Aorta (tissue), 5 donors: ENCODE measurements at regions not wholly inside any gene's neighbourhood (a gene's known extent, or its start where the extent isn't known, plus 50 kb on each side); places are given as distances from the start of the nearest gene placed in this dataset.

Experiments
- ATAC-seq: fragments of 200-7000 bp; cut with Tn5 transposase; one replicate; pipeline ENCODE4 v1.9.1; 2022; ENCODE audit warnings: moderate library complexity; ENCODE audit not compliant: low FRiP score
- DNase-seq, 2 donors: peaks; one replicate each; pipeline ENCODE4 v3.0.0-alpha.2; 2020
- H3K27ac ChIP-seq, 2 donors: one replicate each; pipeline ENCODE4 v1.5.1; 2013; ENCODE audit warnings: low read length in 2 of 2, mild to moderate bottlenecking in 2 of 2, moderate library complexity in 2 of 2, control low read depth in 1 of 2, inconsistent platforms in 1 of 2, low read depth in 1 of 2
- H3K27me3 ChIP-seq, 2 donors: one replicate each; pipeline ENCODE4 v1.6.1; 2013; ENCODE audit warnings: control low read depth in 1 of 2, low read length in 1 of 2, mild to moderate bottlenecking in 1 of 2, moderate library complexity in 1 of 2; ENCODE audit not compliant: insufficient read depth in 2 of 2, control insufficient read depth in 1 of 2
- H3K36me3 ChIP-seq, 2 donors: one replicate each; pipeline ENCODE4 v1.6.1; 2013; ENCODE audit warnings: control low read depth in 1 of 2, low read length in 1 of 2, mild to moderate bottlenecking in 1 of 2; ENCODE audit not compliant: insufficient read depth in 2 of 2, control insufficient read depth in 1 of 2
- H3K4me1 ChIP-seq, 2 donors: one replicate each; pipeline ENCODE4 v1.6.1; 2013; ENCODE audit warnings: low read length in 2 of 2, control low read depth in 1 of 2, mild to moderate bottlenecking in 1 of 2, moderate library complexity in 1 of 2; ENCODE audit not compliant: insufficient read depth in 2 of 2, control insufficient read depth in 1 of 2
- H3K4me3 ChIP-seq, 2 donors: one replicate each; pipeline ENCODE4 v1.5.1; 2013; ENCODE audit warnings: low read length in 2 of 2, control low read depth in 1 of 2, mild to moderate bottlenecking in 1 of 2
- H3K9me3 ChIP-seq: one replicate; pipeline ENCODE4 v1.6.1; 2013; ENCODE audit warnings: mild to moderate bottlenecking, low read length; ENCODE audit not compliant: control insufficient read depth
- WGBS, 2 donors: extraction: QIAGEN DNeasy Blood & Tissue Kit; methylation state at CpG; one replicate each; pipeline ENCODE4 v1.1.7; 2013; 5-methylcytosine and 5-hydroxymethylcytosine counted together
- intact Hi-C, 2 donors: fragments of 100-400 bp; cut with DNase I; formaldehyde crosslinking; loops; one replicate each; pipeline versions ENCODE4 v1.14.2 to v1.15.0; 2022
- donor health status: healthy with polysubstance abuse.
- donor health status: Bipolar disorder and iron deficiency.
- donor health status: DM: no; HTN: no; CAD: no.
- donor health status: DM: no; HTN: no; CAD: no.
- donor health status: DM: yes; HTN: yes; CAD: no.

DNA sequence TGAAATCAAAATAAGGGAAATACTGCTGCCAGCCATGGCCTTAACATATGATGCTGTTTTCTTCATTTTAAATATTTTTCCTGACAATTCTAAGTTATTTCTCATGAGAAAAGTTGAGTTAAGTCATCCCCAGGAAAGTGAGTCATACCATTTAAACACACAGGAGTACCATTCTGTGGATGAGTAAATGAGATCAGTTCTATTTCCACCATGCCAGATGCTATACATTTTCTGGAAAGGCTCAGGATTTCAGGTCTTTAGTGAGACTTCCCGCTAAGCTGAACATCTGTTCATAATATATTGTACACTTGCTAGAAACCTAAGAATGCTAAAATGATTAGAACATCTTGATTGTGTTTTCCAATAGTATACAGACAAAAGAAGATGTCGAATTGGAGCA lies 256.2 kb upstream of the MANEA start:
- intact Hi-C loops, result no loop called here
- Histone ChIP-seq H3K36me3 (no peaks in the 10 kb centered on the region), H3K4me1 (no peaks in the 10 kb centered on the region), H3K27ac (no peak overlapping the region), H3K4me3 (no peak overlapping the region), H3K9me3 (no peaks in the 10 kb centered on the region), H3K27me3 (no peaks in the 10 kb centered on the region)
- DNase-seq, result no peak
- no peak for ATAC-seq
- 51 to 62% methylated on average over 2 of the region's 2 CpGs for WGBS, 2 donors

DNA sequence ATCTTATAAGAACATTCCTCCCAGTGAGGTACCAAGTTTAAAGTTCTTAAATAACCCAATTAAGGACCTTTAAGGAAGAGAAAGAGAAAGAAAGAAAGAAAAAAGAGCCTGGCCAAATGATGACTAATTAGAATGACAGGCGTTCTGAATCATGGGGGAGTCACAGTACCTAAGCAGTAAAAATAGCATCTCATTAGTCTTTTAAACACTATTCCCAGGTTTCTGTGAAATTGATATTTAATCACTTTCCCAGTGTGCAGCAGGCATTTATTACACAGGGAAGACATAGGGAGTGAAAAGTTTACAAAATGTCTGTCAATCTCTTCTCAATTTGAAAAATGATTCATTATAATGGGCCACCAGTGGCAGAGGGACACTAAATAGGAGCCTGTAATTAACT lies 251.4 kb upstream of the MANEA start:
- no peaks in the 10 kb centered on the region for H3K27me3 ChIP-seq
- no peak for DNase-seq
- intact Hi-C loops, result no loop called here
- H3K27ac ChIP-seq, result no peak overlapping the region
- no peaks in the 10 kb centered on the region for H3K4me1 ChIP-seq
- H3K9me3 ChIP-seq, result no peaks in the 10 kb centered on the region
- H3K4me3 ChIP-seq, result no peak overlapping the region
- 32 to 46% methylated on average over 1 of the region's 1 CpG for WGBS, 2 donors
- H3K36me3 ChIP-seq, result no peaks in the 10 kb centered on the region
- ATAC-seq, result no peak

DNA sequence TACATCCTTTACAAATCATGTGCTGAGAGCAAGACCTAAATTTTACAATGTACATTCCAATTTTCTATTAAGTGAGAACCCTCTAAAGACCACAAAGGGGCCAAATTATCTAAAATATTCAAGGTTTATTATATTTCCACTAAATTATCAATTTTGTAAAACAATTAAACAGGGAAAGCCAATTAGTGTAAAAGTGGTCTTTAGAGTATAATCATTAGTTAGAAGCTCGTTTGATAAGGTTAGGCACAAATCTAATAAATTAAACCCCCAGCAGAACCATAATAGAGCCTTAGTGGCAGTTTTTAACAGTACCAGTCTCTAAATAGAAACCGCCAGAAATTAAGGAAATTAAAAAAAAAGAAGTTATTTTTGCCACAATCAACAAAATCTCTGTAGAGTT lies 249.1 kb upstream of the MANEA start:
- H3K27me3 ChIP-seq, result no peaks in the 10 kb centered on the region
- no peaks in the 10 kb centered on the region for H3K4me1 ChIP-seq
- H3K27ac ChIP-seq, result no peak overlapping the region
- no peaks in the 10 kb centered on the region for H3K9me3 ChIP-seq
- DNase-seq, result no peak
- no peak overlapping the region for H3K4me3 ChIP-seq
- 39 to 81% methylated on average over 2 of the region's 2 CpGs for whole genome bisulfite sequencing, 2 donors
- no peak for ATAC-seq
- intact Hi-C loops, result no loop called here
- H3K36me3 ChIP-seq, result no peaks in the 10 kb centered on the region

DNA sequence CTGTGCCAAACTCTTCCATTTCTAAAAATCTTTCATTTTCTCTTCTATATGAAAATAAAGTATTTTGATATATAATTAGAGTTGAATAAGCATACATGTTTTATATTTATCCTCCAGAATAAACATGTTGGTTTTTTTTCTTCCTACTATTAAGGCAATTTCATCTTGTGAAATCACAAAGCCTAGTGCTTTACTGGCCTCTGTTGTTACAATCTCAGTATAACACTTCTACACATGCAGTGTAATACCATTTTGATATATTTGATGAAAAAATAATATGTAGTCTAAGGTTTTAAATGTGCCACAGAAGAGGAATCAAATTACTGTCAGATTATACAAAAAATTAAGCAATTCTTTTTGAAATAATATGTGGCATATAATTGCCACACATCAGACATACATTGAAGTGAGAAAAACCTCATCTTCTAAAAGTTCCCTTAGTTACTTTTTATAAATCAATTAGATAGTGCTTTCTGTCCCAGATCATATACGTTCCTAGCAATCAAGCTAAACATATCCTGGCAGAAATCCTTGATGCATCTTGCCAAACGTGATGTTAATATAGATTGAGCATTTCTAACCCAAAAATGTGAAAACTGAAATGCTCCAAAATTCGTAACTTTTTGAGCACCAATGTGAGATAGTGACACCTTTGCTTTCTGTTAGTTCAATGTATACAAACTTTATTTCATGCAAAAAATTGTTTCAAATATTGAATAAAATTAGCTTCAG lies 225.1 kb upstream of the MANEA start:
- intact Hi-C loops, result no loop called here
- no peak for DNase-seq
- 36 to 45% methylated on average over 3 of the region's 3 CpGs for WGBS, 2 donors

DNA sequence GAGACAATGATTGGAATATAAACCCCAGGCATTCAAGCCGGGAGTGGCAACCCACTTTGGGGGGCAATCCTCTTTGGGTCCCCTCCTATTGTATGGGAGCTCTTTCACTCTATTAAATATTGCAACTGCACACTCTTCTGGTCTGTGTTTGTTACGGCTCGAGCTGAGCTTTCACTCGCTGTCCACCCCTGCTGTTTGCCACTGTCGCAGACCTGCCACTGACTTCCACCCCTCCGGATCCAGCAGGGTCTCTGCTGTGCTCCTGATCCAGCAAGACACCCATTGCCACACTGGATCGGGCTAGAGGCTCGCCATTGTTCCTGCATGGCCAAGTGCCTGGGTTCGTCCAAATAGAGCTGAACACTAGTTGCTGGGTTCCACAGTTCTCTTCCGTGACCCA lies 222.8 kb upstream of the MANEA start:
- DNase-seq, result no peak
- Histone ChIP-seq H3K4me3 (no peak overlapping the region), H3K27ac (no peak overlapping the region), H3K9me3 (no peaks in the 10 kb centered on the region), H3K36me3 (no peaks in the 10 kb centered on the region), H3K4me1 (no peaks in the 10 kb centered on the region), H3K27me3 (no peaks in the 10 kb centered on the region)
- intact Hi-C loops, result no loop called here
- no peak for ATAC-seq
- 90 to 93% methylated on average over 10 of the region's 10 CpGs for WGBS, 2 donors

More for the DNA sequence above, 225.1 kb upstream of the MANEA start:
- no peaks in the 10 kb centered on the region for H3K36me3 ChIP-seq
- H3K4me1 ChIP-seq, result no peaks in the 10 kb centered on the region
- H3K27ac ChIP-seq, result no peak overlapping the region
- no peaks in the 10 kb centered on the region for H3K27me3 ChIP-seq
- no peak overlapping the region for H3K4me3 ChIP-seq
- no peaks in the 10 kb centered on the region for H3K9me3 ChIP-seq
- no peak for ATAC-seq

DNA sequence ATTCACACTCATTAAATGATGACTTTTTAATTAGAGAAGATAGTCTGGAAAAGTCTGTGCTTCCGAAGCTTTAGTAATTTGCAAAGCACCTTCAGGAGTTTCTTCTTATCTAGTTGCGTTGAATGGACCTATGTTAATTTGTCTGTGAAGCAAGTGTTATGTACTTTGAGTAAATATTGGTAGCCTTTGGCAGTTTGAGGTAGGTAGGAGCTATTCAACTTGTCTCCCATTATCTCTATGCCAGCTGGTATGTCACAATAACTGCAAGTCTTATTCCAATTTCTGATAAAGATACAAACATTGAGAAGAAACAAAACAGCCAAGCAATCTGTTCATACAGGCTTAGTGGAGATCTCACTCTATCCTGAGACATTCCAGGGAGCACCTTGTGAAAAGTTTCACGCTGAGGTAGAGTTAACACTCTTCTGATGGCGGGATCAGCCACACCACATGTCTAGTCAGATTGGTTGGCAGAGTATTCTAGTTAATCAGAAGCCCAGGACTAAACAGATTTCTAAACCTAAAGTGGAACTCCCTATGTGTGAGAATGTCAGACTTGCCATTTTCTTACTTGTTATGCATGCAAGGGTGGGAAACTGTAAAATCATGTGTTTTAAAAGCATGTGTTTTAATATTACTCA lies 219.8 kb upstream of the MANEA start:
- no peak overlapping the region for H3K27ac ChIP-seq
- 74 to 76% methylated on average over 4 of the region's 4 CpGs for WGBS, 2 donors
- intact Hi-C loops, result no loop called here
- DNase-seq, result no peak
- H3K27me3 ChIP-seq, result no peaks in the 10 kb centered on the region
- H3K9me3 ChIP-seq, result no peaks in the 10 kb centered on the region
- H3K4me1 ChIP-seq, result no peaks in the 10 kb centered on the region
- no peaks in the 10 kb centered on the region for H3K36me3 ChIP-seq
- no peak for ATAC-seq
- H3K4me3 ChIP-seq, result no peak overlapping the region

DNA sequence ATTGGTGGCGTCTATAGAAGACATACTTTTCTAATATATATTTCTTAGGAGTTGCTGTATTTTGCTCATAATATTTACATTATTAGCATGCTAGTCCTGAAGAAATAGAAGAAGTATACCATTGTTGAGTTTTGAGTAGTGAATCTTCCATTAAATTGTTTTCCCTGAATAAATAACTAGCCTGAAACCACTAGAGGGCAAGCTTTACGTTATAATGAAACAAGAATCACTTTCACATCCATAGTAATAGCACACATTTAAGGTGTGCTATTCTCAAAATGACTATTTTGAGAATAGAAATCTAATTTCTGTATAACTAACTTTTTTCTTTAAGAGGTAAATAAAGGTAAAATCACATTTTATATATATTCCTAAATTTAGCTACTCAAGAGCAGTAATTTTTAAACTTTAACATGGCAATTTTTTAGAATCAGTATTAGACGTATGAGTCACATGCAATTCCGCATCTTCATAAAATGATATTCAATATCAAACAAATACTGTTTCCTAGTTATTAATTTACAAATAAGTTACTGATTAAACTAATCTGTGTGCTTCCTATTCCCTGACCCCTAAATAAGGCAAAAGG lies 213.2 kb upstream of the MANEA start:
- Histone ChIP-seq H3K4me1 (no peaks in the 10 kb centered on the region), H3K9me3 (no peaks in the 10 kb centered on the region), H3K27ac (no peak overlapping the region), H3K4me3 (no peak overlapping the region), H3K36me3 (no peaks in the 10 kb centered on the region), H3K27me3 (no peaks in the 10 kb centered on the region)
- DNase-seq, result no peak
- intact Hi-C loops, result no loop called here
- no peak for ATAC-seq
- 66 to 69% methylated on average over 4 of the region's 4 CpGs for WGBS, 2 donors

DNA sequence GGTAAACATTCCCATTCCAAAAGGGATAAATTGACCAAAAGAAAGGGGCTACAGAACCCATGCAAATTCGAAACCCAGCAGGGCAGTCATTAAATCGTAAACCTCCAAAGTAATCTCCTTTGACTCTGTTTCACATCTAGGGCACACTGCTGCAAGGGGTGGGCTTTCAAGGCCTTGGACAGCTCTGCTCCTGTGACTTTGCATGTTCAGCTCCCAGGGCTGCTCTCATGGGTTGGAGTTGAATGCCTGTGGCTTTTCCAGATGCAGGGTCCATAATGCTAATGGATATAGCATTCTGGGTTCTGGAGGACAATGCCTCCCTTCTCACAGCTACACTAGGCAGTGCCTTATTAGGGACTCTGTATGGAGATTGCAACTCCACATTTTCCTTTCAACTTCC lies 211.9 kb upstream of the MANEA start:
- H3K4me1 ChIP-seq, result no peaks in the 10 kb centered on the region
- 64 to 67% methylated on average over 2 of the region's 2 CpGs for WGBS, 2 donors
- ATAC-seq, result no peak
- no peak for DNase-seq
- H3K27me3 ChIP-seq, result no peaks in the 10 kb centered on the region
- H3K27ac ChIP-seq, result no peak overlapping the region
- intact Hi-C loops, result no loop called here
- no peaks in the 10 kb centered on the region for H3K36me3 ChIP-seq
- no peak overlapping the region for H3K4me3 ChIP-seq
- no peaks in the 10 kb centered on the region for H3K9me3 ChIP-seq

DNA sequence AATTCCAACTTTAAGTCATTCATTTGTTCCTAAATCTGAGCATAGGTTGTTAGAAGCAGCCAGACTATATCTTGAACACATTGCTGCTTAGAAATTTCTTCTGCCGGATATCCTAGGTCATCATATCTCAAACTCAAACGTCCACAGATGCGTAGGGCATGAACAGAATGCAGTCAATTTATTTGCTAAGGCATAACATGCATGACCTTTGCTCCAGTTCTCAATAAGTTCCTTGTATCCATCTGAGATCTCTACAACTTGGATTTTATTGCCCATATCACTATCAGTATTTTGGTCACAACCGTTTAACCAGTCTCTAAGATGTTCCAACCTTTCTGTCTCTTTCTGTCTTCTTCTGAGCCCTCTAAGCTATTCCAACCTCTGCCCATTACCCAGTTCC lies 210.9 kb upstream of the MANEA start:
- Histone ChIP-seq H3K9me3 (no peaks in the 10 kb centered on the region), H3K27ac (no peak overlapping the region), H3K4me1 (no peaks in the 10 kb centered on the region), H3K4me3 (no peak overlapping the region), H3K27me3 (no peaks in the 10 kb centered on the region), H3K36me3 (no peaks in the 10 kb centered on the region)
- no peak for DNase-seq
- no peak for ATAC-seq
- intact Hi-C loops, result no loop called here
- WGBS, 2 donors, result 51 to 58% methylated on average over 4 of the region's 4 CpGs
